ENCODE measurements at regions not wholly inside any gene's neighbourhood (a gene's known extent, or its start where the extent isn't known, plus 50 kb on each side); places are given as distances from the start of the nearest gene placed in this dataset.

DNA sequence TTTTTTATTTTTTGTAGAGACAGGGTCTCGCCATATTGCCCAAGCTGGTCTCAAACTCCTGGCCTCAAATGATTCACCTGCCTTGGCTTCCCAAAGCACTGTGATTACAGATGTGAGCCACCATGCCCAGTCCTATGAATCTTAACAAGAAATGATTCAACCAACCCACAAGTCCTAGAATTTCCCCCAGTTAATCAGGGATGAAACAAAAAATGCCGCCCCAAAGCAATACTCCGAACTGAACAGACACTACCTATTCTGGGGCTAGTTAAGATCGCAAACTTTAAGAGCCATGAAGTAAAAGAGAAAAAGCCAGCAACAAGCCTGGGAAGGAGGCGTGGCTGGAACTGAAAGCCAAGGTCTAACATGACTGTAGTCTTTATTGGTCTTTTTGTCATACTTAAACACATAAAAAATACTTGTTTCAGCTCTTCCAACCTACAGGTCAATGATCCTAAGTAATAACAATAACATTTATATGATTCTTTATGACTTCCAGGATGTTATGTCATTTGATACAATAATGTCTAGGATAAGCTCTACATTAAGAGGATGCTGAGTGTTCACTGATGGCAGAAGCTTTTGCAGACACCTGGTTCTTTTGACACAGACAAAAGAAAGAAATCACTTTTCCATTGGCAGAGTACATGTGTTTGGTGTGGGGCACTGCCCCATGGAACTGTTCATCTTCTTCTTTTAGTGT lies 361.1 kb upstream of the TLE4 start:
- DNase-seq (ENCODE audit: low read depth, low spot score) (no peak), FAIRE-seq (no peak)
- TF ChIP-seq JUN (IDR thresholded peaks at IDR 0.05; ENCODE audit: borderline replicate concordance, insufficient read depth, insufficient read length, low read depth) (no peak), FOS (IDR thresholded peaks at IDR 0.05; ENCODE audit: borderline replicate concordance, insufficient read depth, low read length) (no peak), POLR2AphosphoS5 (IDR thresholded peaks at IDR 0.05; ENCODE audit: insufficient read depth, low read depth, low read length) (no peak), GATA2 (IDR thresholded peaks at IDR 0.05; ENCODE audit: insufficient read depth, insufficient read length, low read depth, low read length) (no peak), EZH2 (IDR thresholded peaks at IDR 0.05; ENCODE audit: borderline replicate concordance, low read depth, low read length, severe bottlenecking) (no peak), POLR2A (IDR thresholded peaks at IDR 0.05; ENCODE audit: low read depth, low read length) (no peak), MYC (IDR thresholded peaks at IDR 0.05; ENCODE audit: low read depth, low read length) (no peak)
- TF ChIP-seq, protein P1, sequence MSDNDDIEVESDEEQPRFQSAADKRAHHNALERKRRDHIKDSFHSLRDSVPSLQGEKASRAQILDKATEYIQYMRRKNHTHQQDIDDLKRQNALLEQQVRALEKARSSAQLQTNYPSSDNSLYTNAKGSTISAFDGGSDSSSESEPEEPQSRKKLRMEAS (IDR thresholded peaks at IDR 0.05; ENCODE audit: insufficient read depth, insufficient read length): no peak
- TF ChIP-seq, protein P2, sequence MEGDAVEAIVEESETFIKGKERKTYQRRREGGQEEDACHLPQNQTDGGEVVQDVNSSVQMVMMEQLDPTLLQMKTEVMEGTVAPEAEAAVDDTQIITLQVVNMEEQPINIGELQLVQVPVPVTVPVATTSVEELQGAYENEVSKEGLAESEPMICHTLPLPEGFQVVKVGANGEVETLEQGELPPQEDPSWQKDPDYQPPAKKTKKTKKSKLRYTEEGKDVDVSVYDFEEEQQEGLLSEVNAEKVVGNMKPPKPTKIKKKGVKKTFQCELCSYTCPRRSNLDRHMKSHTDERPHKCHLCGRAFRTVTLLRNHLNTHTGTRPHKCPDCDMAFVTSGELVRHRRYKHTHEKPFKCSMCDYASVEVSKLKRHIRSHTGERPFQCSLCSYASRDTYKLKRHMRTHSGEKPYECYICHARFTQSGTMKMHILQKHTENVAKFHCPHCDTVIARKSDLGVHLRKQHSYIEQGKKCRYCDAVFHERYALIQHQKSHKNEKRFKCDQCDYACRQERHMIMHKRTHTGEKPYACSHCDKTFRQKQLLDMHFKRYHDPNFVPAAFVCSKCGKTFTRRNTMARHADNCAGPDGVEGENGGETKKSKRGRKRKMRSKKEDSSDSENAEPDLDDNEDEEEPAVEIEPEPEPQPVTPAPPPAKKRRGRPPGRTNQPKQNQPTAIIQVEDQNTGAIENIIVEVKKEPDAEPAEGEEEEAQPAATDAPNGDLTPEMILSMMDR (IDR thresholded peaks at IDR 0.05; ENCODE audit: extremely low read depth in 1 of 2, insufficient read depth in 1 of 2, low read depth in 1 of 2, low read length in 2 of 2): no peak
- dilution Hi-C loops (cut with MboI; ENCODE audit: extremely low pct_ligation_motif_present, low sequenced_read_pairs) (no loop called here), intact Hi-C loops (cut with micrococcal nuclease) (no loop called here)
- Histone ChIP-seq H3K79me2 (ENCODE audit: control insufficient read depth, insufficient read depth, low read length) (no peaks in the 10 kb centered on the region), H3K9me3 (replicated peaks; ENCODE audit: control insufficient read depth, insufficient read depth, low read length) (no peaks in the 10 kb centered on the region), H3K4me3 (replicated peaks in 1 of 3; ENCODE audit: insufficient read depth in 1 of 3, low read depth in 1 of 3, low read length in 3 of 3) (no peak overlapping the region), H4K20me1 (replicated peaks; ENCODE audit: control insufficient read depth, extremely low read depth, insufficient read depth, low read length) (no peaks in the 10 kb centered on the region), H3K27ac (ENCODE audit: insufficient read depth, low read depth, low read length) (no peak overlapping the region), H3K36me3 (ENCODE audit: control insufficient read depth in 2 of 2, extremely low read depth in 1 of 2, insufficient read depth in 2 of 2, low read length in 2 of 2) (no peaks in the 10 kb centered on the region), H2AFZ (ENCODE audit: low read depth, low read length) (no peak overlapping the region), H3K4me1 (ENCODE audit: control insufficient read depth, extremely low read depth, insufficient read depth, low read length) (no peaks in the 10 kb centered on the region), H3K27me3 (ENCODE audit: control insufficient read depth in 2 of 2, insufficient read depth in 2 of 2, low read length in 2 of 2) (no peaks in the 10 kb centered on the region), H3K4me2 (ENCODE audit: insufficient read depth, low read length) (no peak overlapping the region), H3K9ac (replicated peaks; ENCODE audit: extremely low read depth, insufficient read depth, low read length) (no peak overlapping the region), H3K9me1 (replicated peaks; ENCODE audit: control insufficient read depth, extremely low read depth, insufficient read depth, low read length) (no peaks in the 10 kb centered on the region)
- ChIA-PET CTCF (no interaction called here), POLR2A (no interaction called here)
- no TSS peak for BruUV-seq (replicated peaks)
